ENCODE measurements at regions not wholly inside any gene's neighbourhood (a gene's known extent, or its start where the extent isn't known, plus 50 kb on each side); places are given as distances from the start of the nearest gene placed in this dataset.

DNA sequence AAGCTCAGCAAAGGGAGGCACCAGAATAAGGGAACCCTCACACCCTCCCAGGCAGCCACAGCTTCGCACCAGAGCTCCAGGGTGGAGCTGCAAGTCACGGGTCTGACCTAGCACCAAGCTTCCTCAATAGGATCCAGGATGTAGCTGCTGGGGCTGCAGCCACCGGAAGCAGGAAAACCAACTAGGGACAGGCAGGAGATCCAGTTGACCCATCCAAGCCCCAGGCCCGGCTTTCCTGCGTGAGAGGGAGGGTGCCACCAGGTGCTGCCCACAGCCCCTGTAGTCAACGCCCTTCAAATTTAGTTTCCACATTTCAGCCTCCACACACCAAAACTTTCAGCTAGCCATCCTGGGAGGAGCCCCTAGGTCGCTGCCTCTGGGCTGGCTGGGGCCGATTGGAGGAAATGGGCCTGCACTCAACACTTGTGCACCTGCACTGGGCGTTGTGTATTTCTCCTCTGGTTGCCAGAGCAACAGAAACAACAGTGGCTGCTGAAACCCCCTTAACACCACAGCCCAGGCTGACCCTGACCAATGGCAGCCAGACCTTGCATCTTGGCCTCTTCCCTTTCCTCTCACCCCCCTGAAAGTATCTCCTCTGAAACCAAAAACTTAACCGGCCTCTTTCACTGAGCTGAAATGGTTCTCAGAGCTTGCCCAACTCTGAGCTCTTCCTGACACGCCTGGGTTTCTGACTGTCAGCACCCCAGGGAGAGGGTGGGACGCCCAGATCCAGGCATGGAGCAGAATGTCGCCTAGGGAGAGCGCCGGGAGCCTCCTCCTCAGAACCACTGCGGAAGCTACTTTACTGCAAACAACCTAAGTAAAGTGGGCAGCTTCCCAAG is 226.5 kb upstream of the MAP3K1 start:
- Histone ChIP-seq H3K4me1 (peaks cover 0 to 13% (median 10%) of the 10 kb centered on the region in 4 donors), H3K4me3 (peak overlapping the region in 1 of 4 donors; percentile 15), H3K27ac (peak overlapping the region; percentile 8 to 84 (median 65)), H3K27me3 (no peaks in the 10 kb centered on the region), H3K9me3 (no peaks in the 10 kb centered on the region), H3K36me3 (no peaks in the 10 kb centered on the region)
- peak in 2 of 3 donors; percentile 89 to 92 for DNase-seq
- no peak for TF ChIP-seq POLR2A (IDR thresholded peaks at IDR 0.05)
- TF ChIP-seq, protein P1, sequence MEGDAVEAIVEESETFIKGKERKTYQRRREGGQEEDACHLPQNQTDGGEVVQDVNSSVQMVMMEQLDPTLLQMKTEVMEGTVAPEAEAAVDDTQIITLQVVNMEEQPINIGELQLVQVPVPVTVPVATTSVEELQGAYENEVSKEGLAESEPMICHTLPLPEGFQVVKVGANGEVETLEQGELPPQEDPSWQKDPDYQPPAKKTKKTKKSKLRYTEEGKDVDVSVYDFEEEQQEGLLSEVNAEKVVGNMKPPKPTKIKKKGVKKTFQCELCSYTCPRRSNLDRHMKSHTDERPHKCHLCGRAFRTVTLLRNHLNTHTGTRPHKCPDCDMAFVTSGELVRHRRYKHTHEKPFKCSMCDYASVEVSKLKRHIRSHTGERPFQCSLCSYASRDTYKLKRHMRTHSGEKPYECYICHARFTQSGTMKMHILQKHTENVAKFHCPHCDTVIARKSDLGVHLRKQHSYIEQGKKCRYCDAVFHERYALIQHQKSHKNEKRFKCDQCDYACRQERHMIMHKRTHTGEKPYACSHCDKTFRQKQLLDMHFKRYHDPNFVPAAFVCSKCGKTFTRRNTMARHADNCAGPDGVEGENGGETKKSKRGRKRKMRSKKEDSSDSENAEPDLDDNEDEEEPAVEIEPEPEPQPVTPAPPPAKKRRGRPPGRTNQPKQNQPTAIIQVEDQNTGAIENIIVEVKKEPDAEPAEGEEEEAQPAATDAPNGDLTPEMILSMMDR (IDR thresholded peaks at IDR 0.05), result no peak

DNA sequence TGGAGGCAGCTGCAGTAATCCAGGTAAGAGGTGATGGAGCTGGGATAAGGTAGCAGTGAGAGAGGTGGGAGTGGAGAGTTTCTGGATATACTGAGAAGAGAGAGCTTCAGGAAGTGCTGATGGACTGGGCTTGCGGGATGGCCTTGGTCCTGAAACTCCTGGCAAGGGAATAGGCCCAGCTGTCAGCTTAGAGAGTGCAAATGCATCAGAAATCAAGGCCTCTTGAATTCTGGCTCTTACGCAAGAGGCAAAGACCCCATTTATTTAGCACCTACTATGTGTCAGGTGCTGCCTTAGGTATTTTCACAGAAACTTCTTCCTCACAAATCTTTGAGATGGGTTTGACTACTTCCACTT is 227.2 kb upstream of the MAP3K1 start:
- Histone ChIP-seq H3K36me3 (no peaks in the 10 kb centered on the region), H3K27me3 (no peaks in the 10 kb centered on the region), H3K9me3 (no peaks in the 10 kb centered on the region), H3K4me1 (peaks cover 0 to 13% (median 10%) of the 10 kb centered on the region in 4 donors), H3K4me3 (no peak overlapping the region), H3K27ac (peak overlapping the region; percentile 8 to 84 (median 65))
- TF ChIP-seq POLR2A (IDR thresholded peaks at IDR 0.05), result no peak
- TF ChIP-seq, protein P1 (IDR thresholded peaks at IDR 0.05), result no peak
- no peak for DNase-seq

DNA sequence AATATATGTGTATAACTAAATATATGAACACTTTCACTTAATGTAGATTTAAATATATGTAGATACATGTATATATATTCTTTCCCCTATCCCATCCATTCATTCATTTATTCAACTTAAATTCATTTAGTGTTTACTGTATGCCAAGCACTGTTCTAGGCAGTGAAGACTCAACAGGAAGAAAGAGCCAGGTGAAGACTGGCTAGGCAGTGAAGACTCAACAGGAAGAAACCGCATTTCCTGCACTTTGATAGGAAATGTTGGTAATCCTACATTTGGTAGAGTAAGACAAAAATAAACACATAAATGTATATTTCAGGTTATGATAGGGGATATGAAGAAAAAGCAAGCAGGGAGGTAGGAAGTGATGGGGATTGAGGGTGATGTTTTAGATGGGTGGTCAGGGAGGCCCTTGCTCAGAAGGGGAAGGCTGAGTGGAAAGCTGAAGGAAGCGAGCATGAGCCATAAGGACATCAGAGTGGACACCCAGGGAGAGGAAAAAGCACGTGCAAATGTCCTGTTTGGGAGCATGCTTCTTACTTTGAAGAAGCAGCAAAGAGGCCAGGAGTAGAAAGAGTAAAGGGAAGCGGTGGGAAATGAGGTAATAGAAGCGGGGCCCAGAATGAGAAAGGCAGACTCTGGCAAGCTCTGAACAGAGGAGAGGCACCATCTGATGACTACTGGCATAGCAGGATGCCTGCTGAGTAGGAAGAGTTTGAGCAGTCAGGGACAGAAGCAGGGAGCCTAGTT is 227.8 kb upstream of the MAP3K1 start:
- TF ChIP-seq, protein P1 (IDR thresholded peaks at IDR 0.05), result no peak
- TF ChIP-seq POLR2A (IDR thresholded peaks at IDR 0.05), result no peak
- Histone ChIP-seq H3K27ac (peak overlapping the region in 2 of 4 donors; percentile 83 to 84), H3K36me3 (no peaks in the 10 kb centered on the region), H3K27me3 (no peaks in the 10 kb centered on the region), H3K9me3 (no peaks in the 10 kb centered on the region), H3K4me3 (no peak overlapping the region), H3K4me1 (peaks cover 0 to 13% (median 10%) of the 10 kb centered on the region in 4 donors)
- no peak for DNase-seq

DNA sequence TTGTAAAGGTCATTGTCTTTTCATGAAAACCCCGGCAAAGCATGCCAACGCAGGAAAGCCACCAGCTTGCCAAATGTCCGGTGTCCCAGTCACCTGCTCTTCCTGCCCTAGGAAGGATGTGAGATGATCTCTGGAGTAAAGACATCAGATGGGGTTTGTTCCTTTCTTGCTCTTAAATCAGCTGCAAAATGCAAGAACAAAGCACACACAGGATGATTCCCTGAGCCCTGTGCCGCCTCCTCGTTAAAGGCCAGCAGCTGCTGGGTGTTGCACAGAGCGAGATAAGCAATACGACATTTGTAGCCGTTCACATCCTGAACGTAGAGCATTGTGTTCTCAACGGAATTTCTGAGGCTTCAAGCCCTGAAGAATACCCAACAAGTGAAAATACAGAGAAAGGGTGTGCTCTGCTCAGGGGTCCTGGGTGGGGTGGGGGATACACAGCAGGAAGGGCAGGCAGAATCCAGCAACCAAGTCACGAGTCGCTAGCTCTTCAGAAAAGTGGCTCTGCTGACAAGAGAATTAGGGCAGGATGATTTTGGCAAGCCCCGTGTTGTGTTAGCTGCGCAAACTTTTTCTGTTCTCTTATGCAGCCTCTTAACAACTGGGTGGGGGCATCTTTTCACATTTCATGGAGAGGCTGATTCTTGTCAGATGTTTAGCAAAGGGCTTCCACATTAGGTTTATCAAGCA is 229.2 kb upstream of the MAP3K1 start:
- DNase-seq, result no peak
- no peak for TF ChIP-seq POLR2A (IDR thresholded peaks at IDR 0.05)
- TF ChIP-seq, protein P1 (IDR thresholded peaks at IDR 0.05), result no peak
- Histone ChIP-seq H3K27ac (peak overlapping the region in 2 of 4 donors; percentile 30 to 46), H3K36me3 (no peaks in the 10 kb centered on the region), H3K9me3 (no peaks in the 10 kb centered on the region), H3K4me3 (no peak overlapping the region), H3K27me3 (no peaks in the 10 kb centered on the region), H3K4me1 (peaks cover 0 to 13% (median 10%) of the 10 kb centered on the region in 4 donors)

DNA sequence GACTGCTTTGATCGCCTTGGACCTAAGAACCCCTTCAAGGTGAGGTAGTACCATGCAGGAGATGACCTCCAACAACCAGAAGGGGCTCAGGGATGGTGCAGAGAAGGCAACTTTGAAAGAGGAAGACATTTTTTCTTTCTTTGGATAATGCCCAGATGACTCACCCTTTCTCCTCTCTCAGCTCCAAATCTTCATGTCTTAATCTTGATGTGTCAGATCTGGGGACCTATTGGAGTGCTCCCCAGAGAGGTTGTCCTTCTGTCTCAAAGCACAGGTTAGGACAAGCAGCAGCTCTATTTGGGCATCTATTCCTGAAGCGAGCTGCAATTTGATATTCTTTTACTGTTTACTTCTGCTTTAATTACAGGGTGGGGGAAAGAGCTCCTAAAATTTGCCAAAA is 229.9 kb upstream of the MAP3K1 start:
- no peak for TF ChIP-seq POLR2A (IDR thresholded peaks at IDR 0.05)
- TF ChIP-seq, protein P1 (IDR thresholded peaks at IDR 0.05), result no peak
- no peaks in the 10 kb centered on the region for H3K27me3 ChIP-seq
- H3K9me3 ChIP-seq, result no peaks in the 10 kb centered on the region
- DNase-seq, result no peak
- no peaks in the 10 kb centered on the region for H3K36me3 ChIP-seq
- H3K4me1 ChIP-seq, result peaks cover 0 to 13% (median 10%) of the 10 kb centered on the region in 4 donors
- H3K4me3 ChIP-seq, result no peak overlapping the region
- peak overlapping the region in 1 of 4 donors; percentile 46 for H3K27ac ChIP-seq
